ENCODE measurements at regions not wholly inside any gene's neighbourhood (a gene's known extent, or its start where the extent isn't known, plus 50 kb on each side); places are given as distances from the start of the nearest gene placed in this dataset.

DNA sequence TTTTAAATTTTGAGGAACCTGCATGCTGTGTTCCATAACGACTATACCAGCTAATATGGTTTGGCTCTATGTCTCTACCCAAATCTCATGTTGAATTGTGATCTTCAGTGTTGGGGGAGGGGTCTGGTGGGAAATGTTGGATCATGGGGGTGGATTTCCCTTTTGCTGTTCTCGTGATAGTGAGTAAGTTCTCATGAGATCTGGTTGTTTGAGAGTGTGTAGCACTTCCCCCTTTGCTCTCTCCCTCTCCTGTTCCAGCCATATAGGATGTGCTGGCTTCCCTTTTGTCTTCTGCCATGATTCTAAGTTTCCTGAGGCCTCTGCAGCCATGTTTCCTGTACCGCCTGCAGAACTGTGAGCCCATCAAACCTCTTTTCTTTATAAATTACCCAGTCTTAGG is 61.8 kb upstream of the NEDD9 start:
- Histone ChIP-seq H3K4me3 (ENCODE audit: insufficient read depth, low read length) (no peak overlapping the region), H3K4me2 (ENCODE audit: insufficient read depth, low read length) (no peak overlapping the region), H3K4me1 (ENCODE audit: insufficient read depth, low read length) (no peaks in the 10 kb centered on the region), H4K20me1 (ENCODE audit: insufficient read depth, low read length) (no peaks in the 10 kb centered on the region), H3K79me2 (ENCODE audit: insufficient read depth, low read length) (no peaks in the 10 kb centered on the region), H3K36me3 (ENCODE audit: insufficient read depth, low read length) (no peaks in the 10 kb centered on the region), H2AFZ (ENCODE audit: low read length) (no peak overlapping the region), H3K27ac (ENCODE audit: low read depth, low read length) (no peak overlapping the region), H3K9me3 (ENCODE audit: low read depth, low read length) (peaks cover 2% of the 10 kb centered on the region), H3K27me3 (ENCODE audit: insufficient read depth, low read length) (no peaks in the 10 kb centered on the region)
- DNase-seq (ENCODE audit: insufficient read length, low spot score, missing footprints) = no peak
- TF ChIP-seq, protein P1, sequence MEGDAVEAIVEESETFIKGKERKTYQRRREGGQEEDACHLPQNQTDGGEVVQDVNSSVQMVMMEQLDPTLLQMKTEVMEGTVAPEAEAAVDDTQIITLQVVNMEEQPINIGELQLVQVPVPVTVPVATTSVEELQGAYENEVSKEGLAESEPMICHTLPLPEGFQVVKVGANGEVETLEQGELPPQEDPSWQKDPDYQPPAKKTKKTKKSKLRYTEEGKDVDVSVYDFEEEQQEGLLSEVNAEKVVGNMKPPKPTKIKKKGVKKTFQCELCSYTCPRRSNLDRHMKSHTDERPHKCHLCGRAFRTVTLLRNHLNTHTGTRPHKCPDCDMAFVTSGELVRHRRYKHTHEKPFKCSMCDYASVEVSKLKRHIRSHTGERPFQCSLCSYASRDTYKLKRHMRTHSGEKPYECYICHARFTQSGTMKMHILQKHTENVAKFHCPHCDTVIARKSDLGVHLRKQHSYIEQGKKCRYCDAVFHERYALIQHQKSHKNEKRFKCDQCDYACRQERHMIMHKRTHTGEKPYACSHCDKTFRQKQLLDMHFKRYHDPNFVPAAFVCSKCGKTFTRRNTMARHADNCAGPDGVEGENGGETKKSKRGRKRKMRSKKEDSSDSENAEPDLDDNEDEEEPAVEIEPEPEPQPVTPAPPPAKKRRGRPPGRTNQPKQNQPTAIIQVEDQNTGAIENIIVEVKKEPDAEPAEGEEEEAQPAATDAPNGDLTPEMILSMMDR (IDR thresholded peaks at IDR 0.05; ENCODE audit: extremely low read depth, low read depth, low read length) = no peak

DNA sequence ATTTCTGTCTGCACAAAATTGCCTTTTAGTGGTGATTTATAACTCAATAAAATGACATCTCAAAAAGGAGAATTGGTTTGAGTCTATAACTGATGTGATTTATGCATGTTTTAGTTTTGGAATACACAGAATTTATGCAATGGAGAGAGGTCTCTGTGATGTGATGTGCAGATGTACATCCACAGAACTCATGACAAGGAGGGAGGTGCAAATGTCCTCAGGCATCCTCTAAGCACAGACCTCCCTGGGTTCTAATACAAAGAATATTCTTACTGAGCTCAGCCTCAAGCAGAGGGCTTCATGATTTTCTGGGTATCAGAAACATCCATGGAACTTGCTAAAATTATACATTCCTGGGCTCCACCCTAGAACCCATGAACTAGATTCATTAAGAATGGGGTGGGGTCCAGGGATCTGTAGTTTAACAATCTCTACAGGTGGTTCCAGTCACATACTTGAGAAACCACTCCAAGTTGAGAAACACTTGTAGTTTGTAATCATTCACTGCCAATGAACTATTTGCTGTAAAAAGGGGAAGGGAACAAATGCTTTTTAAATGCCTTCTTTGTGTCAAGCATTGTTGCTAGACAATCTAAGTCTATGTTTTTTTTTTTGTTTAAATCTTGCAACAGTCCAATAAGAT is 60.2 kb upstream of the NEDD9 start:
- H3K79me2 ChIP-seq (ENCODE audit: insufficient read depth, low read length) = no peaks in the 10 kb centered on the region
- no peak overlapping the region for H3K4me3 ChIP-seq (ENCODE audit: insufficient read depth, low read length)
- no peak overlapping the region for H2AFZ ChIP-seq (ENCODE audit: low read length)
- H3K9me3 ChIP-seq (ENCODE audit: low read depth, low read length) = peaks cover 2% of the 10 kb centered on the region
- TF ChIP-seq, protein P1 (IDR thresholded peaks at IDR 0.05; ENCODE audit: extremely low read depth, low read depth, low read length) = no peak
- H3K4me1 ChIP-seq (ENCODE audit: insufficient read depth, low read length) = no peaks in the 10 kb centered on the region
- DNase-seq (ENCODE audit: insufficient read length, low spot score, missing footprints) = no peak
- no peaks in the 10 kb centered on the region for H3K36me3 ChIP-seq (ENCODE audit: insufficient read depth, low read length)
- H4K20me1 ChIP-seq (ENCODE audit: insufficient read depth, low read length) = no peaks in the 10 kb centered on the region
- no peak overlapping the region for H3K27ac ChIP-seq (ENCODE audit: low read depth, low read length)
- no peak overlapping the region for H3K4me2 ChIP-seq (ENCODE audit: insufficient read depth, low read length)
- no peaks in the 10 kb centered on the region for H3K27me3 ChIP-seq (ENCODE audit: insufficient read depth, low read length)

DNA sequence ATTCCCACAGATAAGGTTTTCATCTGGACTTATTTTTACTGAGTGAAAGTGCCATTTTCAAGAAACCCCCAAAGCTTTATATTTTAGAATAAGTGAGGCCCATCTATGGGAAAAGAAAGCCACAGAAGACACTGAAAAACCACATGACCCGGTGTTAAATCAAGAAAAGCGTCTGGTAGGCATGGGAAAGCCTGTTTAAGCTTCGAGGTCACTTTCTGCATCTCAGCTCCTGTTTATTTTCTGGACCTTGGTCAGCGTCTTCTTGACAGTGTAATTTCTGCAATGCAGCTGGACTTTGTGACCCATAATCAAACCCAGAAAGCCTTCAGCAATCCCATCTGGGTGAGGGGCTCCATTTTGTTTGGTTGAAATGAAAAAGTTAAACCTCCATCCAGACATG is 59.6 kb upstream of the NEDD9 start:
- H3K4me2 ChIP-seq (ENCODE audit: insufficient read depth, low read length) = no peak overlapping the region
- no peak overlapping the region for H3K27ac ChIP-seq (ENCODE audit: low read depth, low read length)
- TF ChIP-seq, protein P1 (IDR thresholded peaks at IDR 0.05; ENCODE audit: extremely low read depth, low read depth, low read length) = no peak
- H3K4me1 ChIP-seq (ENCODE audit: insufficient read depth, low read length) = no peaks in the 10 kb centered on the region
- H3K9me3 ChIP-seq (ENCODE audit: low read depth, low read length) = peaks cover 2% of the 10 kb centered on the region
- H3K79me2 ChIP-seq (ENCODE audit: insufficient read depth, low read length) = no peaks in the 10 kb centered on the region
- H4K20me1 ChIP-seq (ENCODE audit: insufficient read depth, low read length) = no peaks in the 10 kb centered on the region
- no peak for DNase-seq (ENCODE audit: insufficient read length, low spot score, missing footprints)
- no peak overlapping the region for H3K4me3 ChIP-seq (ENCODE audit: insufficient read depth, low read length)
- no peaks in the 10 kb centered on the region for H3K36me3 ChIP-seq (ENCODE audit: insufficient read depth, low read length)
- H2AFZ ChIP-seq (ENCODE audit: low read length) = no peak overlapping the region
- H3K27me3 ChIP-seq (ENCODE audit: insufficient read depth, low read length) = no peaks in the 10 kb centered on the region

DNA sequence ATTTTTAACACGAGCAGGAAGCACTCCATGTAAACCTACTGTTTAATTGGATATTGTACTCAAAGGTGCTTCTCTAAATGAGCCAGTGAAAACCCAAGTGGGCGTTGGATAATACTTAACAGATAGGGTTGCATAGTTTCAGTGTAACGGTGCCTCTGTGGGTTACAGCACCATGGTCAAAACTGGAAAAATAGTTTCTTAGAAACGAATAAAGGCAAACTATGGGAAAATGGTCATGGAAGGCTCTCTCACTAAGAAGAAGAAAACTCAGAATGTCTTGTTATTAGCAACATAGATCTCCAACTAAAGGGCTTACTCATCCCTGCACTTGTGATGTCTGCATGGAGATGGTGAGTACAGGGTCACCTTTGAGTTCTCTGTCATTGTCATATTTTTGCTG is 59.1 kb upstream of the NEDD9 start:
- Histone ChIP-seq H3K9me3 (ENCODE audit: low read depth, low read length) (peaks cover 2% of the 10 kb centered on the region), H3K4me3 (ENCODE audit: insufficient read depth, low read length) (no peak overlapping the region), H2AFZ (ENCODE audit: low read length) (no peak overlapping the region), H4K20me1 (ENCODE audit: insufficient read depth, low read length) (no peaks in the 10 kb centered on the region), H3K27me3 (ENCODE audit: insufficient read depth, low read length) (no peaks in the 10 kb centered on the region), H3K27ac (ENCODE audit: low read depth, low read length) (no peak overlapping the region), H3K4me1 (ENCODE audit: insufficient read depth, low read length) (no peaks in the 10 kb centered on the region), H3K4me2 (ENCODE audit: insufficient read depth, low read length) (no peak overlapping the region), H3K36me3 (ENCODE audit: insufficient read depth, low read length) (no peaks in the 10 kb centered on the region), H3K79me2 (ENCODE audit: insufficient read depth, low read length) (no peaks in the 10 kb centered on the region)
- DNase-seq (ENCODE audit: insufficient read length, low spot score, missing footprints) = peak; percentile 36
- TF ChIP-seq, protein P1 (IDR thresholded peaks at IDR 0.05; ENCODE audit: extremely low read depth, low read depth, low read length) = no peak
